ENCODE measurements at regions not wholly inside any gene's neighbourhood (a gene's known extent, or its start where the extent isn't known, plus 50 kb on each side); places are given as distances from the start of the nearest gene placed in this dataset.

- H3K9me3 ChIP-seq (ENCODE audit: low read length), result no peaks in the 10 kb centered on the region
- H3K27me3 ChIP-seq (ENCODE audit: insufficient read depth, low read length), result no peaks in the 10 kb centered on the region
- H3K4me3 ChIP-seq (ENCODE audit: low read depth, low read length, poor library complexity, severe bottlenecking), result no peak overlapping the region
- H3K27ac ChIP-seq (ENCODE audit: low read depth, low read length, poor library complexity, severe bottlenecking), result no peak overlapping the region
- H4K20me1 ChIP-seq (ENCODE audit: insufficient read depth, low read length), result no peaks in the 10 kb centered on the region
- H3K4me1 ChIP-seq (ENCODE audit: insufficient read depth, low read length, severe bottlenecking), result no peaks in the 10 kb centered on the region
- no peaks in the 10 kb centered on the region for H3K36me3 ChIP-seq (ENCODE audit: insufficient read depth, low read length)
- H3F3A ChIP-seq (ENCODE audit: insufficient read depth, low read length), result no peaks in the 10 kb centered on the region
- no peak for TF ChIP-seq EZH2 (IDR thresholded peaks at IDR 0.05; ENCODE audit: borderline replicate concordance, low read length)
- H3K9ac ChIP-seq (ENCODE audit: low read length), result no peak overlapping the region
- no peaks in the 10 kb centered on the region for H3K79me2 ChIP-seq (ENCODE audit: insufficient read depth, low read length)
- H3K4me2 ChIP-seq (ENCODE audit: low read length), result no peak overlapping the region
- H2AFZ ChIP-seq (ENCODE audit: low read length), result no peak overlapping the region
- no peaks in the 10 kb centered on the region for H3K9me2 ChIP-seq (ENCODE audit: low read depth, low read length)
These were observed 127.9 kb downstream of the DHX15 start for GRCh38 chr4:24456431-24456830.

- Histone ChIP-seq H3F3A (ENCODE audit: insufficient read depth, low read length) (no peaks in the 10 kb centered on the region), H3K9ac (ENCODE audit: low read length) (no peak overlapping the region), H3K9me3 (ENCODE audit: low read length) (no peaks in the 10 kb centered on the region), H3K36me3 (ENCODE audit: insufficient read depth, low read length) (no peaks in the 10 kb centered on the region), H3K27me3 (ENCODE audit: insufficient read depth, low read length) (no peaks in the 10 kb centered on the region), H3K4me1 (ENCODE audit: insufficient read depth, low read length, severe bottlenecking) (no peaks in the 10 kb centered on the region), H3K27ac (ENCODE audit: low read depth, low read length, poor library complexity, severe bottlenecking) (no peak overlapping the region), H3K4me2 (ENCODE audit: low read length) (no peak overlapping the region), H4K20me1 (ENCODE audit: insufficient read depth, low read length) (no peaks in the 10 kb centered on the region), H3K4me3 (ENCODE audit: low read depth, low read length, poor library complexity, severe bottlenecking) (no peak overlapping the region), H2AFZ (ENCODE audit: low read length) (no peak overlapping the region), H3K9me2 (ENCODE audit: low read depth, low read length) (no peaks in the 10 kb centered on the region), H3K79me2 (ENCODE audit: insufficient read depth, low read length) (no peaks in the 10 kb centered on the region)
- TF ChIP-seq CTCF (IDR thresholded peaks at IDR 0.05; ENCODE audit: low read length) (no peak), EZH2 (IDR thresholded peaks at IDR 0.05; ENCODE audit: borderline replicate concordance, low read length) (no peak)
These were observed 130.4 kb downstream of the DHX15 start for GRCh38 chr4:24453951-24454350.

GRCh38 chr4:24451870-24452269 is 132.5 kb downstream of the DHX15 start:
- H3K4me1 ChIP-seq (ENCODE audit: insufficient read depth, low read length, severe bottlenecking), result no peaks in the 10 kb centered on the region
- no peaks in the 10 kb centered on the region for H4K20me1 ChIP-seq (ENCODE audit: insufficient read depth, low read length)
- H3K9ac ChIP-seq (ENCODE audit: low read length), result no peak overlapping the region
- no peaks in the 10 kb centered on the region for H3K9me3 ChIP-seq (ENCODE audit: low read length)
- no peak overlapping the region for H2AFZ ChIP-seq (ENCODE audit: low read length)
- no peaks in the 10 kb centered on the region for H3K36me3 ChIP-seq (ENCODE audit: insufficient read depth, low read length)
- H3F3A ChIP-seq (ENCODE audit: insufficient read depth, low read length), result no peaks in the 10 kb centered on the region
- TF ChIP-seq CTCF (IDR thresholded peaks at IDR 0.05; ENCODE audit: low read length) (no peak), EZH2 (IDR thresholded peaks at IDR 0.05; ENCODE audit: borderline replicate concordance, low read length) (no peak)
- H3K4me2 ChIP-seq (ENCODE audit: low read length), result no peak overlapping the region
- H3K27ac ChIP-seq (ENCODE audit: low read depth, low read length, poor library complexity, severe bottlenecking), result no peak overlapping the region
- no peaks in the 10 kb centered on the region for H3K79me2 ChIP-seq (ENCODE audit: insufficient read depth, low read length)
- no peak overlapping the region for H3K4me3 ChIP-seq (ENCODE audit: low read depth, low read length, poor library complexity, severe bottlenecking)
- no peaks in the 10 kb centered on the region for H3K27me3 ChIP-seq (ENCODE audit: insufficient read depth, low read length)
- no peaks in the 10 kb centered on the region for H3K9me2 ChIP-seq (ENCODE audit: low read depth, low read length)

- TF ChIP-seq CTCF (IDR thresholded peaks at IDR 0.05; ENCODE audit: low read length), result no peak
- no peak for TF ChIP-seq EZH2 (IDR thresholded peaks at IDR 0.05; ENCODE audit: borderline replicate concordance, low read length)
- Histone ChIP-seq H2AFZ (ENCODE audit: low read length) (no peak overlapping the region), H3K9me3 (ENCODE audit: low read length) (no peaks in the 10 kb centered on the region), H3F3A (ENCODE audit: insufficient read depth, low read length) (no peaks in the 10 kb centered on the region), H3K4me3 (ENCODE audit: low read depth, low read length, poor library complexity, severe bottlenecking) (no peak overlapping the region), H3K36me3 (ENCODE audit: insufficient read depth, low read length) (no peaks in the 10 kb centered on the region), H3K27me3 (ENCODE audit: insufficient read depth, low read length) (no peaks in the 10 kb centered on the region), H4K20me1 (ENCODE audit: insufficient read depth, low read length) (no peaks in the 10 kb centered on the region), H3K9ac (ENCODE audit: low read length) (no peak overlapping the region), H3K27ac (ENCODE audit: low read depth, low read length, poor library complexity, severe bottlenecking) (no peak overlapping the region), H3K4me2 (ENCODE audit: low read length) (no peak overlapping the region), H3K4me1 (ENCODE audit: insufficient read depth, low read length, severe bottlenecking) (no peaks in the 10 kb centered on the region), H3K9me2 (ENCODE audit: low read depth, low read length) (no peaks in the 10 kb centered on the region), H3K79me2 (ENCODE audit: insufficient read depth, low read length) (no peaks in the 10 kb centered on the region)
These were observed 141.2 kb downstream of the DHX15 start for GRCh38 chr4:24443200-24443599.

All from OCI-LY1 (cell line).